Hepatocyte (in vitro differentiated cells): ENCODE measurements at regions not wholly inside any gene's neighbourhood (a gene's known extent, or its start where the extent isn't known, plus 50 kb on each side); places are given as distances from the start of the nearest gene placed in this dataset.

ENCODE experiments used
- EZH2 ChIP-seq: fragments of 200-600 bp; sonication (generic); IDR thresholded peaks from 2 replicates; pipeline ENCODE4 v1.6.1; 2016; ENCODE audit warnings: antibody characterized with exemption, mild to moderate bottlenecking, borderline replicate concordance
- EZH2phosphoT487 ChIP-seq: fragments of 200-600 bp; sonication (generic); IDR thresholded peaks from one replicate; pipeline ENCODE4 v1.6.1; 2018; ENCODE audit warnings: antibody characterized with exemption, mild to moderate bottlenecking, low read depth, moderate library complexity; ENCODE audit not compliant: unreplicated experiment, severe bottlenecking
- TF ChIP-seq, protein P1 (sequence below): fragments of 200-600 bp; sonication (generic); IDR thresholded peaks from 2 replicates; pipeline ENCODE4 v1.5.1; 2016; ENCODE audit warnings: antibody characterized with exemption, mild to moderate bottlenecking; ENCODE audit not compliant: poor library complexity

DNA sequence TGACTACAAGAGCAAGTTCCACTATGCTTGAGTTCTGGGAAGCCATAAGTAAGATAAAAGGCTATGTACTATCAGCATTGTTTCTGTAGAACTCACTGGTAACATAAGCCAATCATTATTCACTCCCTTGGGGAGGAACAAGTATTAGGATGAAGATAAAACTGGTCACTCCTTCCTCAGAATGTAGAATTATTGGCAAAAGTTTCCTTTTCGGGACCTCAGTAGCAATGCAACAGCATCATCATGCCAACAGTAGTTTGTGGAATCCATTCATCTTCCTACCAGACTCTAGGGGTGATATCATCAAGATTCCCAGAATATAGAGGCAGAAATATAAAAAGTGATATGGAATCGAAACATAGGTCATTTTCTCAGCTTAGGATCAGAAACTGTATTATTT lies 209.5 kb downstream of the PLOD2 start:
- TF ChIP-seq, protein P1, sequence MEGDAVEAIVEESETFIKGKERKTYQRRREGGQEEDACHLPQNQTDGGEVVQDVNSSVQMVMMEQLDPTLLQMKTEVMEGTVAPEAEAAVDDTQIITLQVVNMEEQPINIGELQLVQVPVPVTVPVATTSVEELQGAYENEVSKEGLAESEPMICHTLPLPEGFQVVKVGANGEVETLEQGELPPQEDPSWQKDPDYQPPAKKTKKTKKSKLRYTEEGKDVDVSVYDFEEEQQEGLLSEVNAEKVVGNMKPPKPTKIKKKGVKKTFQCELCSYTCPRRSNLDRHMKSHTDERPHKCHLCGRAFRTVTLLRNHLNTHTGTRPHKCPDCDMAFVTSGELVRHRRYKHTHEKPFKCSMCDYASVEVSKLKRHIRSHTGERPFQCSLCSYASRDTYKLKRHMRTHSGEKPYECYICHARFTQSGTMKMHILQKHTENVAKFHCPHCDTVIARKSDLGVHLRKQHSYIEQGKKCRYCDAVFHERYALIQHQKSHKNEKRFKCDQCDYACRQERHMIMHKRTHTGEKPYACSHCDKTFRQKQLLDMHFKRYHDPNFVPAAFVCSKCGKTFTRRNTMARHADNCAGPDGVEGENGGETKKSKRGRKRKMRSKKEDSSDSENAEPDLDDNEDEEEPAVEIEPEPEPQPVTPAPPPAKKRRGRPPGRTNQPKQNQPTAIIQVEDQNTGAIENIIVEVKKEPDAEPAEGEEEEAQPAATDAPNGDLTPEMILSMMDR: no peak
- TF ChIP-seq EZH2 (no peak), EZH2phosphoT487 (no peak)
